ENCODE measurements at regions not wholly inside any gene's neighbourhood (a gene's known extent, or its start where the extent isn't known, plus 50 kb on each side); places are given as distances from the start of the nearest gene placed in this dataset.

GRCh38 chr11:104819603-104820002 lies 78.7 kb downstream of the CASP12 start:
- no peak for TF ChIP-seq CTCF (conservative IDR thresholded peaks at IDR 0.05; ENCODE audit: low read depth, low read length)
- no peak for TF ChIP-seq EZH2 (IDR thresholded peaks at IDR 0.05; ENCODE audit: low read length, unreplicated experiment)
- no peak for TF ChIP-seq EZH2phosphoT487 (IDR thresholded peaks at IDR 0.05; ENCODE audit: borderline replicate concordance, low read length)

GRCh38 chr11:104819107-104819506 lies 79.2 kb downstream of the CASP12 start:
- TF ChIP-seq CTCF (conservative IDR thresholded peaks at IDR 0.05; ENCODE audit: low read depth, low read length) = no peak
- TF ChIP-seq EZH2 (IDR thresholded peaks at IDR 0.05; ENCODE audit: low read length, unreplicated experiment) = no peak
- no peak for TF ChIP-seq EZH2phosphoT487 (IDR thresholded peaks at IDR 0.05; ENCODE audit: borderline replicate concordance, low read length)
- Histone ChIP-seq H3K9me3 (ENCODE audit: low read length) (no peaks in the 10 kb centered on the region), H3K4me3 (ENCODE audit: low read length) (no peak overlapping the region), H3K4me2 (ENCODE audit: low read length) (no peak overlapping the region), H3K79me2 (ENCODE audit: low read length) (no peaks in the 10 kb centered on the region), H3K27me3 (ENCODE audit: low read length) (no peaks in the 10 kb centered on the region), H3K9me2 (replicated peaks; ENCODE audit: low read length) (no peaks in the 10 kb centered on the region), H3K9ac (ENCODE audit: low read length) (no peak overlapping the region), H4K20me1 (ENCODE audit: low read length) (no peaks in the 10 kb centered on the region), H3K36me3 (ENCODE audit: low read depth, low read length) (no peaks in the 10 kb centered on the region), H2AFZ (ENCODE audit: low read length) (no peak overlapping the region), H3K27ac (ENCODE audit: low read length) (no peak overlapping the region), H3K4me1 (ENCODE audit: insufficient read depth, low read length) (no peaks in the 10 kb centered on the region), H3F3A (ENCODE audit: low read length, unreplicated experiment) (no peaks in the 10 kb centered on the region)
- intact Hi-C loops (cut with micrococcal nuclease) = no loop called here
- ATAC-seq (no peak), DNase-seq (no peak)
- POLR2A ChIA-PET (ENCODE audit: unreplicated experiment) = no interaction called here
- BruUV-seq (replicated peaks) = no TSS peak
- CTCF ChIA-PET = no interaction called here

More at GRCh38 chr11:104819603-104820002, 78.7 kb downstream of the CASP12 start:
- H3K9me3 ChIP-seq (ENCODE audit: low read length) = no peaks in the 10 kb centered on the region
- BruUV-seq (replicated peaks) = no TSS peak
- H3K27ac ChIP-seq (ENCODE audit: low read length) = no peak overlapping the region
- H3K36me3 ChIP-seq (ENCODE audit: low read depth, low read length) = no peaks in the 10 kb centered on the region
- H2AFZ ChIP-seq (ENCODE audit: low read length) = no peak overlapping the region
- H3K4me1 ChIP-seq (ENCODE audit: insufficient read depth, low read length) = no peaks in the 10 kb centered on the region
- ATAC-seq (no peak), DNase-seq (no peak)
- H3K79me2 ChIP-seq (ENCODE audit: low read length) = no peaks in the 10 kb centered on the region
- H3K9ac ChIP-seq (ENCODE audit: low read length) = no peak overlapping the region
- H3K4me2 ChIP-seq (ENCODE audit: low read length) = no peak overlapping the region
- CTCF ChIA-PET = interaction anchor here (0.6 kb wide), 1 partner anchor 1041 kb away, joined by 3 read pairs; no protein-coding TSS in a partner anchor
- no peaks in the 10 kb centered on the region for H3K9me2 ChIP-seq (replicated peaks; ENCODE audit: low read length)
- H3F3A ChIP-seq (ENCODE audit: low read length, unreplicated experiment) = no peaks in the 10 kb centered on the region
- POLR2A ChIA-PET (ENCODE audit: unreplicated experiment) = no interaction called here
- H3K27me3 ChIP-seq (ENCODE audit: low read length) = no peaks in the 10 kb centered on the region
- intact Hi-C loops (cut with micrococcal nuclease) = no loop called here
- no peak overlapping the region for H3K4me3 ChIP-seq (ENCODE audit: low read length)
- no peaks in the 10 kb centered on the region for H4K20me1 ChIP-seq (ENCODE audit: low read length)

GRCh38 chr11:104817973-104818372 lies 80.3 kb downstream of the CASP12 start:
- Histone ChIP-seq H3K27me3 (ENCODE audit: low read length) (no peaks in the 10 kb centered on the region), H3K4me1 (ENCODE audit: insufficient read depth, low read length) (no peaks in the 10 kb centered on the region)
- CTCF ChIA-PET = no interaction called here

More at GRCh38 chr11:104817973-104818372, 80.3 kb downstream of the CASP12 start:
- DNase-seq = peak; percentile 25
- H3F3A ChIP-seq (ENCODE audit: low read length, unreplicated experiment) = no peaks in the 10 kb centered on the region
- no peak overlapping the region for H2AFZ ChIP-seq (ENCODE audit: low read length)
- H3K79me2 ChIP-seq (ENCODE audit: low read length) = no peaks in the 10 kb centered on the region
- H4K20me1 ChIP-seq (ENCODE audit: low read length) = no peaks in the 10 kb centered on the region
- no peaks in the 10 kb centered on the region for H3K9me3 ChIP-seq (ENCODE audit: low read length)
- BruUV-seq (replicated peaks) = no TSS peak
- TF ChIP-seq EZH2phosphoT487 (IDR thresholded peaks at IDR 0.05; ENCODE audit: borderline replicate concordance, low read length) = no peak
- no peak for TF ChIP-seq CTCF (conservative IDR thresholded peaks at IDR 0.05; ENCODE audit: low read depth, low read length)
- no peak overlapping the region for H3K4me3 ChIP-seq (ENCODE audit: low read length)
- no peak overlapping the region for H3K4me2 ChIP-seq (ENCODE audit: low read length)
- ATAC-seq = no peak
- H3K9ac ChIP-seq (ENCODE audit: low read length) = no peak overlapping the region
- POLR2A ChIA-PET (ENCODE audit: unreplicated experiment) = no interaction called here
- H3K27ac ChIP-seq (ENCODE audit: low read length) = no peak overlapping the region
- H3K9me2 ChIP-seq (replicated peaks; ENCODE audit: low read length) = no peaks in the 10 kb centered on the region
- H3K36me3 ChIP-seq (ENCODE audit: low read depth, low read length) = no peaks in the 10 kb centered on the region
- intact Hi-C loops (cut with micrococcal nuclease) = no loop called here

Measured in PC-3 (cell line).